Esophagus squamous epithelium (tissue), 5 donors: ENCODE measurements at regions not wholly inside any gene's neighbourhood (a gene's known extent, or its start where the extent isn't known, plus 50 kb on each side); places are given as distances from the start of the nearest gene placed in this dataset.

Experiments used
- DNase-seq: peaks from one replicate; lab custom pipeline; 2025; lab: John Stamatoyannopoulos, UW
- H3K27ac ChIP-seq, 4 donors: fragments of 200-600 bp; sonication (generic); one replicate each; pipeline ENCODE4 v1.5.1; 2016 to 2019; ENCODE audit warnings: mild to moderate bottlenecking in 1 of 4
- H3K27me3 ChIP-seq, 4 donors: fragments of 200-600 bp; sonication (generic); 1 replicate in 3 of 4; 2 replicates in 1 of 4; pipeline versions ENCODE4 v1.5.1 to v1.6.0; 2017 to 2021; ENCODE audit warnings: antibody characterized with exemption in 1 of 4
- H3K36me3 ChIP-seq, 3 donors: fragments of 200-600 bp; sonication (generic); one replicate each; pipeline ENCODE4 v1.5.1; 2016 to 2019
- H3K4me1 ChIP-seq, 3 donors: fragments of 200-600 bp; sonication (generic); one replicate each; pipeline ENCODE4 v1.5.1; 2017 to 2019
- H3K4me3 ChIP-seq, 4 donors: fragments of 200-600 bp; sonication (generic); 1 replicate in 3 of 4; 2 replicates in 1 of 4; pipeline ENCODE4 v1.5.1; 2016 to 2019; ENCODE audit warnings: mild to moderate bottlenecking in 2 of 4, moderate library complexity in 1 of 4
- H3K9me3 ChIP-seq, 3 donors: fragments of 200-600 bp; sonication (generic); one replicate each; pipeline ENCODE4 v1.5.1; 2016 to 2019
- POLR2A ChIP-seq, 4 donors: fragments of 450-650 bp; IDR thresholded peaks; one replicate each; pipeline ENCODE4 v1.6.1; 2017; ENCODE audit warnings: antibody characterized with exemption in 4 of 4, mild to moderate bottlenecking in 4 of 4, moderate library complexity in 3 of 4
- WGBS, 2 donors: methylation state at CpG; one replicate each; pipeline ENCODE4 v1.1.5; 2018; 5-methylcytosine and 5-hydroxymethylcytosine counted together
- intact Hi-C: fragments of 100-400 bp; cut with DNase I; formaldehyde crosslinking; loops from one replicate; pipeline ENCODE4 v1.15.0; 2022
- TF ChIP-seq, protein P1 (sequence below), 6 experiments: fragments of 450-650 bp in 4 of 6; fragments of 200-600 bp in 2 of 6; sonication (generic) in 2 of 6; IDR thresholded peaks; one replicate each; pipeline ENCODE4 v1.5.1; 2016 to 2019; ENCODE audit warnings: antibody characterized with exemption in 6 of 6, mild to moderate bottlenecking in 4 of 6, moderate library complexity in 4 of 6
- donor health status: DM: yes; HTN: yes; CAD: no.

DNA sequence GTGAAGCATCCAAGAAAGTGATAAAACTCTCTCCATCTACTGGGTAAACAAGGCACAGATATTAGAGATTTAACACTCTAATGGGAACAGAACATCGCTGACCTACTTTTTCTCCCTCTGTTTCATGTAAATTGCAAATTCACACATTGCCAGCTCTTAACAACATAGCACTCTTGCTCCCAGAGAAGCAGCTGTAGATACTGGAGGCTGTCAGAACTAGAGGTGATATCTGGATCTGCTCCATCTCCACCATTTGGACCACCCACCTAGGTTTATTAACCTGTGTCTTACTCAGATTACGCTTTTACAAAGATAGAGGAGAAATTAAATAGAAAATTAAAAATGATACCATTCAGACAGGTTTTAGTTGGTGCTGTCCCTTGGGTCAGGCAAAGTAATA is 289.1 kb upstream of the CRBN start:
- H3K27ac ChIP-seq: no peak overlapping the region
- H3K36me3 ChIP-seq: no peaks in the 10 kb centered on the region
- H3K27me3 ChIP-seq: no peaks in the 10 kb centered on the region
- no peak for DNase-seq
- no peak overlapping the region for H3K4me3 ChIP-seq
- intact Hi-C loops: no loop called here
- no peaks in the 10 kb centered on the region for H3K9me3 ChIP-seq
- WGBS, 2 donors: 57 to 81% methylated on average over 2 of the region's 2 CpGs
- TF ChIP-seq, protein P1, sequence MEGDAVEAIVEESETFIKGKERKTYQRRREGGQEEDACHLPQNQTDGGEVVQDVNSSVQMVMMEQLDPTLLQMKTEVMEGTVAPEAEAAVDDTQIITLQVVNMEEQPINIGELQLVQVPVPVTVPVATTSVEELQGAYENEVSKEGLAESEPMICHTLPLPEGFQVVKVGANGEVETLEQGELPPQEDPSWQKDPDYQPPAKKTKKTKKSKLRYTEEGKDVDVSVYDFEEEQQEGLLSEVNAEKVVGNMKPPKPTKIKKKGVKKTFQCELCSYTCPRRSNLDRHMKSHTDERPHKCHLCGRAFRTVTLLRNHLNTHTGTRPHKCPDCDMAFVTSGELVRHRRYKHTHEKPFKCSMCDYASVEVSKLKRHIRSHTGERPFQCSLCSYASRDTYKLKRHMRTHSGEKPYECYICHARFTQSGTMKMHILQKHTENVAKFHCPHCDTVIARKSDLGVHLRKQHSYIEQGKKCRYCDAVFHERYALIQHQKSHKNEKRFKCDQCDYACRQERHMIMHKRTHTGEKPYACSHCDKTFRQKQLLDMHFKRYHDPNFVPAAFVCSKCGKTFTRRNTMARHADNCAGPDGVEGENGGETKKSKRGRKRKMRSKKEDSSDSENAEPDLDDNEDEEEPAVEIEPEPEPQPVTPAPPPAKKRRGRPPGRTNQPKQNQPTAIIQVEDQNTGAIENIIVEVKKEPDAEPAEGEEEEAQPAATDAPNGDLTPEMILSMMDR (IDR thresholded peaks at IDR 0.05): no peak
- no peak for TF ChIP-seq POLR2A (IDR thresholded peaks at IDR 0.05)
- H3K4me1 ChIP-seq: no peaks in the 10 kb centered on the region

DNA sequence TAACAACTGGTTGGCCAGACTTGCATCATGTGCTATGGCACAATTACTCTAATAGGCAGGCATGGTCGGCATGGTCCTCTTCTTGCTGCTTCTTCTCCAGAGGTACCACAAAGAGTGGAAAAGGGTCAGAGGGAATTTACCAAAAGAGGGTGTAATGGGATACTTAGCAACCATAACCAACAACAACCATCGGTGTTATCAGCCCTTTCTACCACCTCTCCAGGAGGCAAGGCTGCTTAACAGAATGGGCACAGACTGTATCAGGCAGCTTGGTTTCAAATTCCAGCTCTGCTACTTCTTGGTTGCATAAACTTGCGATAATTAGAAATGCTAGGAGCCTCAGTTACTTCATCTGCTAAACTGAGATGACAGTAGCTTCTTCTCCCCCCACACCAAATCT is 284.6 kb upstream of the CRBN start:
- intact Hi-C loops: no loop called here
- DNase-seq: no peak
- 53 to 58% methylated on average over 2 to 3 of the region's 3 CpGs for WGBS, 2 donors
- H3K27ac ChIP-seq: no peak overlapping the region
- no peak for TF ChIP-seq POLR2A (IDR thresholded peaks at IDR 0.05)
- TF ChIP-seq, protein P1 (IDR thresholded peaks at IDR 0.05): no peak
- no peaks in the 10 kb centered on the region for H3K36me3 ChIP-seq
- no peaks in the 10 kb centered on the region for H3K9me3 ChIP-seq
- no peaks in the 10 kb centered on the region for H3K4me1 ChIP-seq
- no peaks in the 10 kb centered on the region for H3K27me3 ChIP-seq
- H3K4me3 ChIP-seq: no peak overlapping the region

DNA sequence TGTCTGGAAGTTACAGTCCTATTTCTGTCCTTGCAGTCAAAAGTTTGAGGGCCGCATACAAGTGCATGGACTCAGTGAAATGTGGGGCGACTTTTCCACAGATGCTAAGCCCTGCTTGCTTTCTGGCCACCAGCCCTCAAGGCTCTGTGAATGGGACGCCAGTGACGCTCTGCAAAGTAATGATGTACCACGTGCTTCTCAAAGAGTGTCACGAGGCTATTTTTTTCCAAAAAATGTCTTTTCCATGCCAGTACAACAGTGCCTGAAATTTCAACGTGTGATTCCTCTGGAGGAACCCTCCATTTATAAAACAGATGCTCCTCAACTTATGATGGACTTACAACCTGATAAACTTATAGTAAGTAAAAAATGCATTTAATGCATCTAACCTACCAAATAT is 281.8 kb upstream of the CRBN start:
- Histone ChIP-seq H3K4me3 (no peak overlapping the region), H3K36me3 (no peaks in the 10 kb centered on the region), H3K27ac (no peak overlapping the region), H3K9me3 (no peaks in the 10 kb centered on the region), H3K4me1 (no peaks in the 10 kb centered on the region), H3K27me3 (no peaks in the 10 kb centered on the region)
- no peak for DNase-seq
- WGBS, 2 donors: 63 to 74% methylated on average over 7 of the region's 7 CpGs
- intact Hi-C loops: no loop called here
- TF ChIP-seq POLR2A (IDR thresholded peaks at IDR 0.05): no peak
- TF ChIP-seq, protein P1 (IDR thresholded peaks at IDR 0.05): no peak

DNA sequence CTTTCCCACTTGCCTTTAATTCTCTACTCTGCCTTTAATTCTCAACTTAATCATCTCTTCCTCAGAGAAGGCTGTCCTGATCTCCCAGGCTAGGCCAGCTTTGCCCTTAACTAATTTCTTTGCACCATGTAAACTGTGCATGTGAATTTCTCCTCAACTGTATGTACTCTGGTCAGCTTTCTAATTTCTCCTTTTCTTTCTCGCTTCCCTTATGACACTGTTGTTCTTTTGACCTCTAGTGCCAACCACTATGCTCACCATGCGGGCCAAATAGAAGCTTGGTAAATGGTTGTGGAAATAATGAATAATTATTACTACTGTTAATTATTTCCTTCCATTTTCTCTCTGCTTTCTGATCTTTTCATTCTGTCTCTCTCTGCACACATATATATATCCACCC is 269.0 kb upstream of the CRBN start:
- no peaks in the 10 kb centered on the region for H3K27me3 ChIP-seq
- no peak for DNase-seq
- no peaks in the 10 kb centered on the region for H3K4me1 ChIP-seq
- H3K9me3 ChIP-seq: no peaks in the 10 kb centered on the region
- H3K36me3 ChIP-seq: no peaks in the 10 kb centered on the region
- intact Hi-C loops: no loop called here
- TF ChIP-seq, protein P1 (IDR thresholded peaks at IDR 0.05): no peak
- TF ChIP-seq POLR2A (IDR thresholded peaks at IDR 0.05): no peak
- no peak overlapping the region for H3K4me3 ChIP-seq
- WGBS, 2 donors: 84 to 90% methylated on average over 2 of the region's 2 CpGs
- no peak overlapping the region for H3K27ac ChIP-seq

DNA sequence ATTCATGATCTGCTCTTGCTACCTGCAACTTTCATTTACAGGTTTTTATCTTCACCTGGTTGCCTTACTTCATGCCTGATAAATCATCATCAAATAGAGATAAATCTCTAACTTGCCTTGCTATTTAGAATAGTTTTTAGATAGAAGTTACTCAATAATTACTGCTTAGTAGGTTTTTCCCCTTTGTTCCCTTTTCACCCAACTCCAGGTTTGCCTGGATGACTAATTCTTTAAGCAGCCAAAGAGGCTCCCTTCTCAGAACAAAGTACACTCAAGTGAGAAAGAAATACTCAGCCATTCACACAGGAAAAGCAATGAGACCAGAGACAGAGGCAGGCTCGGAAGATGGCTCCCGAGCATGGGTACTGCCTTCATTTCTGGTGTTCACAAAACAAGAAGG is 268.1 kb upstream of the CRBN start:
- intact Hi-C loops: no loop called here
- no peaks in the 10 kb centered on the region for H3K4me1 ChIP-seq
- DNase-seq: no peak
- no peak for TF ChIP-seq POLR2A (IDR thresholded peaks at IDR 0.05)
- TF ChIP-seq, protein P1 (IDR thresholded peaks at IDR 0.05): no peak
- no peaks in the 10 kb centered on the region for H3K9me3 ChIP-seq
- no peaks in the 10 kb centered on the region for H3K27me3 ChIP-seq
- no peak overlapping the region for H3K4me3 ChIP-seq
- H3K36me3 ChIP-seq: no peaks in the 10 kb centered on the region
- no peak overlapping the region for H3K27ac ChIP-seq
- 75 to 94% methylated on average over 2 of the region's 2 CpGs for WGBS, 2 donors
